GM12878 (cell line): ENCODE measurements at regions not wholly inside any gene's neighbourhood (a gene's known extent, or its start where the extent isn't known, plus 50 kb on each side); places are given as distances from the start of the nearest gene placed in this dataset.

Experiments
- ATAC-seq: fragments of 200-7000 bp; cut with Tn5 transposase; 3 replicates; pipeline ENCODE4 v1.9.1; 2020; ENCODE audit warnings: mild to moderate bottlenecking, moderate library complexity
- BruUV-seq: library from RNA; stranded (reverse); fragments of 400-500 nt; replicated peaks from 2 replicates; lab custom pipeline; 2021; lab: Mats Ljungman, UMichigan
- CTCF ChIA-PET: fragments of 300-600 bp; sonication (Branson Sonifier 250); formaldehyde crosslinking; extraction: SDS; loops from one replicate; lab custom pipeline; 2021; ENCODE audit warnings: inconsistent platforms; lab: Yijun Ruan, JAX
- POLR2A ChIA-PET: fragments of 350-600 bp; formaldehyde crosslinking; extraction: SDS; loops from one replicate; lab custom pipeline; 2021; ENCODE audit warnings: inconsistent platforms; lab: Charles Lee
- RAD21 ChIA-PET: fragments of 300-600 bp; sonication (Branson Sonifier 250); formaldehyde crosslinking; loops from one replicate; lab custom pipeline; 2023; ENCODE audit warnings: antibody characterized with exemption; ENCODE audit not compliant: unreplicated experiment; lab: Charles Lee
- SMC1A ChIA-PET: fragments of 300-600 bp; sonication (Branson Sonifier 250); formaldehyde crosslinking; loops from one replicate; lab custom pipeline; 2023; ENCODE audit not compliant: unreplicated experiment, uncharacterized antibody; lab: Charles Lee
- DNase-seq: peaks from one replicate; pipeline ENCODE4 v3.0.0-alpha.2; 2011; ENCODE audit warnings: low read depth, low spot score
- FAIRE-seq: peaks from 3 replicates; lab custom pipeline; 2011; peaks lifted over from hg19 to GRCh38; lab: Jason Lieb, UNC
- H2AFZ ChIP-seq: 2 replicates; pipeline ENCODE4 v1.6.0; 2011; ENCODE audit warnings: low read depth, low read length, control low read depth; ENCODE audit not compliant: control insufficient read depth
- H3K27ac ChIP-seq: 2 replicates; pipeline ENCODE4 v1.5.1; 2011; ENCODE audit warnings: control low read depth; ENCODE audit not compliant: control insufficient read depth, insufficient read depth
- H3K27me3 ChIP-seq, 2 experiments: replicated peaks in 1 of 2; 2 replicates each; pipeline versions ENCODE4 v1.6.0 to v1.6.1; 2011; ENCODE audit warnings: low read length in 1 of 2; ENCODE audit not compliant: control insufficient read depth in 2 of 2, insufficient read depth in 2 of 2
- H3K36me3 ChIP-seq, 2 experiments: 2 replicates each; pipeline ENCODE4 v1.5.1; 2011; ENCODE audit warnings: low read length in 1 of 2; ENCODE audit not compliant: control insufficient read depth in 2 of 2, insufficient read depth in 2 of 2
- H3K4me1 ChIP-seq: 2 replicates; pipeline ENCODE4 v1.6.1; 2011; ENCODE audit warnings: mild to moderate bottlenecking, low read length, moderate library complexity, mixed read lengths; ENCODE audit not compliant: control insufficient read depth, insufficient read depth
- H3K4me2 ChIP-seq: 2 replicates; pipeline ENCODE4 v1.6.0; 2011; ENCODE audit warnings: control low read depth; ENCODE audit not compliant: control insufficient read depth, insufficient read depth
- H3K4me3 ChIP-seq: fragments of 200-600 bp; sonication (generic); 2 replicates; pipeline ENCODE4 v1.5.1; 2016
- H3K79me2 ChIP-seq: 2 replicates; pipeline ENCODE4 v1.6.0; 2011; ENCODE audit warnings: low read length; ENCODE audit not compliant: control insufficient read depth, insufficient read depth
- H3K9ac ChIP-seq: 2 replicates; pipeline ENCODE4 v1.8.0; 2011; ENCODE audit warnings: low read length, control low read depth, mixed read lengths; ENCODE audit not compliant: control insufficient read depth, insufficient read depth
- H3K9me3 ChIP-seq: replicated peaks from 3 replicates; pipeline ENCODE4 v1.5.1; 2011; ENCODE audit warnings: mild to moderate bottlenecking, low read length; ENCODE audit not compliant: control insufficient read depth, insufficient read depth
- H4K20me1 ChIP-seq: 2 replicates; pipeline ENCODE4 v1.6.0; 2011; ENCODE audit not compliant: control insufficient read depth, insufficient read depth
- CREM ChIP-seq: IDR thresholded peaks from 2 replicates; pipeline ENCODE4 v1.6.1; 2014; ENCODE audit warnings: antibody characterized with exemption, low read depth
- EED ChIP-seq: sonication (generic); IDR thresholded peaks from 2 replicates; pipeline ENCODE4 v1.6.1; 2016; ENCODE audit warnings: antibody characterized with exemption, low read depth
- ETV6 ChIP-seq, 2 experiments: fragments of 450-650 bp in 1 of 2; IDR thresholded peaks in 1 of 2; conservative IDR thresholded peaks in 1 of 2; 2 replicates each; pipeline ENCODE4 v1.6.1; 2014; ENCODE audit warnings: antibody characterized with exemption in 1 of 2, borderline replicate concordance in 1 of 2, low read depth in 1 of 2, mild to moderate bottlenecking in 1 of 2, moderate library complexity in 1 of 2
- MEF2B ChIP-seq: fragments of 450-650 bp; IDR thresholded peaks from 2 replicates; pipeline ENCODE4 v1.6.1; 2018; ENCODE audit warnings: mild to moderate bottlenecking, moderate library complexity; ENCODE audit not compliant: partially characterized antibody, poor library complexity, severe bottlenecking
- MXI1 ChIP-seq: fragments of 150-350 bp; IDR thresholded peaks from 2 replicates; pipeline ENCODE4 v1.6.1; 2011; ENCODE audit warnings: low read depth, mild to moderate bottlenecking, inconsistent platforms, low read length, improper control_type of control experiment
- NFIC ChIP-seq: IDR thresholded peaks from 2 replicates; pipeline ENCODE4 v1.6.1; 2012; ENCODE audit warnings: low read depth, mild to moderate bottlenecking, inconsistent platforms, low read length, moderate library complexity
- PML ChIP-seq: IDR thresholded peaks from 2 replicates; pipeline ENCODE4 v1.6.1; 2012; ENCODE audit warnings: low read length, inconsistent platforms
- POLR2AphosphoS5 ChIP-seq: IDR thresholded peaks from 2 replicates; pipeline ENCODE4 v1.6.1; 2011; ENCODE audit warnings: mild to moderate bottlenecking, low read length, inconsistent platforms
- RB1 ChIP-seq: fragments of 450-650 bp; formaldehyde crosslinking; IDR thresholded peaks from 2 replicates; pipeline ENCODE4 v1.6.1; 2017; ENCODE audit warnings: mild to moderate bottlenecking, borderline replicate concordance
- ZNF217 ChIP-seq: fragments of 450-650 bp; IDR thresholded peaks from 2 replicates; pipeline ENCODE4 v1.6.1; 2017; ENCODE audit warnings: antibody characterized with exemption, mild to moderate bottlenecking
- whole genome bisulfite sequencing: methylation state at CpG from one replicate; pipeline ENCODE4 v1.1.6; 2016; ENCODE audit warnings: low lambda C conversion rate; ENCODE audit not compliant: insufficient replicate concordance, insufficient coverage; ENCODE audit errors: missing lambda C conversion rate; 5-methylcytosine and 5-hydroxymethylcytosine counted together
- in situ Hi-C: fragments of 300-500 bp; cut with MboI; formaldehyde crosslinking; loops from 9 replicates; pipeline ENCODE4 v1.14.3; 2018; ENCODE audit warnings: mixed read lengths
- intact Hi-C: fragments of 100-400 bp; cut with micrococcal nuclease; formaldehyde crosslinking; loops from one replicate; pipeline ENCODE4 v1.14.2; 2022; ENCODE audit not compliant: unreplicated experiment
- TF ChIP-seq, protein P1 (sequence below): IDR thresholded peaks from 2 replicates; pipeline ENCODE4 v1.6.1; 2011; ENCODE audit warnings: low read depth, mild to moderate bottlenecking, low read length, moderate library complexity, borderline replicate concordance; ENCODE audit errors: extremely low read depth
- TF ChIP-seq, protein P2 (sequence below): IDR thresholded peaks from 2 replicates; pipeline ENCODE4 v1.6.1; 2011; ENCODE audit warnings: low read depth, low read length, improper control_type of control experiment, borderline replicate concordance
- TF ChIP-seq, protein P3 (sequence below): fragments of 450-650 bp; IDR thresholded peaks from 2 replicates; pipeline ENCODE4 v1.6.1; 2017; ENCODE audit warnings: borderline replicate concordance

DNA sequence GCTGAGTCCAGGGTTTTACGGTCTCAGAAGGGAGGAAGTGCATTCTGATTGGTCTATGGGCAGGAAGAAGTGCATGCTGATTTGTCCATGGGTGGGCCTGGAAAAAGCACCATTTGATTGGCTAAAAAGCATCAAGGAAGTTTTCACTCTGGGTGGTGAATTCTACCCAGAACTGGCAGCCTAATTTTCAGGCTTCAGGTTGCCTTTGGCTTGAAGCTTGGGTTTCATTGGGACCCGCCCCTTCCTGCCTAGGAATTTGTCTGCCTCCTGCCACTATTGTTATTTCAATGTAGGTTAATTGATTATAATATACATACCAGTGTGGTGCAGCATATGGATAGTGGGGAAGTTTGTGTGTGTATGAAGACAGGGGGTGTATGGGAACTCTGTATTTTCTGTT lies 1355.9 kb downstream of the SI start:
- TF ChIP-seq ETV6 (conservative IDR thresholded peaks at IDR 0.05 in 1 of 2, IDR thresholded peaks at IDR 0.05 in 1 of 2; ENCODE audit: borderline replicate concordance in 1 of 2, low read depth in 1 of 2): no peak
- no peak for TF ChIP-seq NFIC
- no peak for TF ChIP-seq PML
- SMC1A ChIA-PET: no interaction called here
- no peak for DNase-seq
- CTCF ChIA-PET: no interaction called here
- intact Hi-C loops: no loop called here
- RAD21 ChIA-PET: no interaction called here
- Histone ChIP-seq H3K79me2 (no peaks in the 10 kb centered on the region), H3K4me2 (no peak overlapping the region), H2AFZ (no peak overlapping the region), H3K9ac (no peak overlapping the region), H4K20me1 (no peaks in the 10 kb centered on the region), H3K36me3 (no peaks in the 10 kb centered on the region), H3K9me3 (no peaks in the 10 kb centered on the region), H3K4me3 (no peak overlapping the region), H3K27ac (no peak overlapping the region), H3K4me1 (no peaks in the 10 kb centered on the region), H3K27me3 (no peaks in the 10 kb centered on the region)
- 43% methylated on average over 2 of the region's 2 CpGs for WGBS
- no peak for ATAC-seq
- in situ Hi-C loops: no loop called here
- BruUV-seq: no TSS peak
- POLR2A ChIA-PET: no interaction called here
- no peak for FAIRE-seq

DNA sequence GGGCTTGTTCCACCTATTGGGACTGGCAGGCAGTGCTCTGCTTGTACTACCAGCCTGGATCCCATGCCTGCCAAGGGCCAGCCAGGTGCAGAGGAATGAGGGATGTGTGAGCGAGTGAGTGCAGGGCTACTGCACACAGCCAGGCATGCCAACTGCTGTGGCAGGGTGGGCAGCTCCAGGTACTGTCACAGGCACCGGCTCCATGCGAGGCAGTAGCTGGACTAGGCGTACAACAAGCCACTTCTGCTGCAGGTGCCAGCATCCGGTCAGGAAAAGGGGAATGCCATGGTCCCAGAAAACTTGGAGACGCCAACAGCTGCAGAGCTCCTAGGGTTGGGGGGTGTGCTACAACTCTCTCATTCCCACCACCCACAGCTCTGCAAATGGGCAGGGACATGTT lies 1356.7 kb downstream of the SI start:
- ChIA-PET POLR2A (no interaction called here), SMC1A (no interaction called here), CTCF (no interaction called here), RAD21 (interaction anchor here (0.6 kb wide), 1 partner anchor 12 kb away, joined by 3 read pairs; no protein-coding TSS in a partner anchor)
- no TSS peak for BruUV-seq
- no peaks in the 10 kb centered on the region for H3K27me3 ChIP-seq
- FAIRE-seq (no peak), ATAC-seq (no peak), DNase-seq (no peak)
- H3K27ac ChIP-seq: no peak overlapping the region
- intact Hi-C loops: no loop called here
- no peak overlapping the region for H3K4me3 ChIP-seq
- no peak overlapping the region for H3K4me2 ChIP-seq
- no peaks in the 10 kb centered on the region for H4K20me1 ChIP-seq
- H3K36me3 ChIP-seq: no peaks in the 10 kb centered on the region
- 17% methylated on average over 6 of the region's 6 CpGs for WGBS
- no peaks in the 10 kb centered on the region for H3K79me2 ChIP-seq
- no peak overlapping the region for H2AFZ ChIP-seq
- in situ Hi-C loops: no loop called here
- no peaks in the 10 kb centered on the region for H3K4me1 ChIP-seq
- H3K9me3 ChIP-seq: no peaks in the 10 kb centered on the region
- no peak overlapping the region for H3K9ac ChIP-seq
- TF ChIP-seq CREM (no peak), MEF2B (no peak), MXI1 (no peak), RB1 (no peak), POLR2AphosphoS5 (no peak), ZNF217 (no peak), EED (no peak)
- TF ChIP-seq, protein P1, sequence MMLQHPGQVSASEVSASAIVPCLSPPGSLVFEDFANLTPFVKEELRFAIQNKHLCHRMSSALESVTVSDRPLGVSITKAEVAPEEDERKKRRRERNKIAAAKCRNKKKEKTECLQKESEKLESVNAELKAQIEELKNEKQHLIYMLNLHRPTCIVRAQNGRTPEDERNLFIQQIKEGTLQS: no peak
- TF ChIP-seq, protein P2, sequence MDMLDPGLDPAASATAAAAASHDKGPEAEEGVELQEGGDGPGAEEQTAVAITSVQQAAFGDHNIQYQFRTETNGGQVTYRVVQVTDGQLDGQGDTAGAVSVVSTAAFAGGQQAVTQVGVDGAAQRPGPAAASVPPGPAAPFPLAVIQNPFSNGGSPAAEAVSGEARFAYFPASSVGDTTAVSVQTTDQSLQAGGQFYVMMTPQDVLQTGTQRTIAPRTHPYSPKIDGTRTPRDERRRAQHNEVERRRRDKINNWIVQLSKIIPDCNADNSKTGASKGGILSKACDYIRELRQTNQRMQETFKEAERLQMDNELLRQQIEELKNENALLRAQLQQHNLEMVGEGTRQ: no peak
- TF ChIP-seq, protein P3, sequence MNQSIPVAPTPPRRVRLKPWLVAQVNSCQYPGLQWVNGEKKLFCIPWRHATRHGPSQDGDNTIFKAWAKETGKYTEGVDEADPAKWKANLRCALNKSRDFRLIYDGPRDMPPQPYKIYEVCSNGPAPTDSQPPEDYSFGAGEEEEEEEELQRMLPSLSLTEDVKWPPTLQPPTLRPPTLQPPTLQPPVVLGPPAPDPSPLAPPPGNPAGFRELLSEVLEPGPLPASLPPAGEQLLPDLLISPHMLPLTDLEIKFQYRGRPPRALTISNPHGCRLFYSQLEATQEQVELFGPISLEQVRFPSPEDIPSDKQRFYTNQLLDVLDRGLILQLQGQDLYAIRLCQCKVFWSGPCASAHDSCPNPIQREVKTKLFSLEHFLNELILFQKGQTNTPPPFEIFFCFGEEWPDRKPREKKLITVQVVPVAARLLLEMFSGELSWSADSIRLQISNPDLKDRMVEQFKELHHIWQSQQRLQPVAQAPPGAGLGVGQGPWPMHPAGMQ: no peak
